ENCODE measurements at regions not wholly inside any gene's neighbourhood (a gene's known extent, or its start where the extent isn't known, plus 50 kb on each side); places are given as distances from the start of the nearest gene placed in this dataset.

DNA sequence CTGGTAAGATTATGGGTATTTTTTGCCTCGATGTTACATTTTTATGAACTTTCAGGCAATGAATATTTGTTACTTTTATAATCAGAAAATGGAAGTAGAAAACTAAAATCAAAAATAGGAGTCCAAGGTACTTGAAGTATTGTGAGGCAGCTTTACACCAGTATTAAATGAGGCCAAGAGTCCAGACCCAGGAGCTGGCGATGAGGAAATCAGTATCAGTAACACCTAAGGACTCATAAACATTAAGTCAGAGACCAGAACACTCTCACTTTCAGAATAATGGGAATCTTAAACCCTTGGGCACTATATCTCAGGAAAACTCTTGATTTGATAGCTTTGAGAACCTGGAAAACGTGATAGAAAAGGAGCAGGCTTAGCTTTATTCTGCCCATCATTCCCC, 208.8 kb downstream of the GXYLT1 start:
- FAIRE-seq (no peak), DNase-seq (ENCODE audit: low spot score) (no peak)

DNA sequence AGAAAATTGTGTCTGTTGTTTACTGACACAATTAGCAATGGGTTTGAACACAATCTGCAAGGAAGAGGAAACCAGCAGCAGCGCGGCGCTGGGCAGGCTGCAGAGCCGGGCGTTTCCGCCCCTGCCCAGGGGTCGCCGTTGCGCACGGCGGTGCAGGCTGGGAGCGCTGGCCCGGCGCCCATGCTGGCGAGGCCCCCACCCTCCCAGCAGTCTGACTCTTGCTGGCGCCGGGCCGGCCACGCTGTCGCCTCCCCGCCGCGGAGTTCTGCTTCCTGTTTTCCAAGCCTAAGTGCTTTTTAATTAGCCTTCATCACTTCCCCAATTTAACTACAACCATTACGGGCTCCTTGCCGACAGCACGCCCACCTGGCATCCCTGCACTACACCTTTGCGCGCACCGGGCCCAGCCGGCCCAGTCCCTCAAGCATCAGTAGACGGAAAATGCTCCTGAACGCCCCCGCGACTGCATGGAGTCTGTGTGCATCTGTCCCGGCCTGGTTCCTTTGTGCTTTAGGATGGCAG, 212.1 kb downstream of the GXYLT1 start:
- peak; percentile 77 for DNase-seq (ENCODE audit: low spot score)
- peak; percentile 20 for FAIRE-seq

DNA sequence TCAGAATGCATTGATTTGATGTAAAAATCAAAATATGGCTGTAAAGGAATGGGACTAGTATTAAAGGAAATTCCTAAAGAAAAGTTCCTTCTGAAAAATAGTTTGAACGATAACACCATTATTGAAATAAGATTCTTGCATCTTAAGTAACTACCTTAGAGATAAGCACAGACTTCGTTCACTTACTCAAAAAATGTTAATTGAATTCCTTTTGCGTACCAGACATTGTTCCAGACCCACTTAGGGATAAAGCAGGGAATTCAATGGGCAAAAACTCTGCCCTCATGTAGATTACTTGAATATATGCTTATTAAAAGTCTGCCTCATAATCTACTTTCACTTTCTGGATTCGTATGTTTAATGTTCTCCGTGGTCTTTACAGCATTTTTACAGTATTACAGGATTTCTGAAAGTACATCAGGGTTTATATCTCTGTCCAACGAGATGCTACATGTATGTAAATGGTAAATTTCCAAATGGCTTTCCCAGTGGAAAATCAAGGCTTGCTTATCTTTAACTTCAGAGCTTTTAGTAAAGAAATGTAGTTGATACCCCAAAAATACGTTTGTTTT, 213.7 kb downstream of the GXYLT1 start:
- FAIRE-seq: no peak
- DNase-seq (ENCODE audit: low spot score): no peak

DNA sequence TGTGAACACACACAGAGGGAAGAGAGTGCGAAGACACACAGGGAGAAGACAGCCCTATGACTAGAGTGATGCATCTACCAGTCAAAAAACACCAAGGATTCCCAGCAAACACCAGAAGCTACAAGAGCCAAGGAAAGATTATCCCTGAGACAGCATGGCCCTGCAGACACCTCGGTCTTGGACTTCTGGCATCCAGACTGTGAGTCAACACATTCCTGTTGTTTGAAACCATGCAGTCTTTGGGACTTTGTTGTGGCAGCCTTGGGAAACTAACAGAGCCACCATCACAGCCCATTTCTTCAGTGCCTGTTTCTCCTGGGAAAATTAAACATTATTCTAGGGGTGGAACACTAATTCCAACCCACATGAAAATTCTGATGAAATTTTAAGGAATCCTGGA, 220.6 kb downstream of the GXYLT1 start:
- no peak for FAIRE-seq

DNA sequence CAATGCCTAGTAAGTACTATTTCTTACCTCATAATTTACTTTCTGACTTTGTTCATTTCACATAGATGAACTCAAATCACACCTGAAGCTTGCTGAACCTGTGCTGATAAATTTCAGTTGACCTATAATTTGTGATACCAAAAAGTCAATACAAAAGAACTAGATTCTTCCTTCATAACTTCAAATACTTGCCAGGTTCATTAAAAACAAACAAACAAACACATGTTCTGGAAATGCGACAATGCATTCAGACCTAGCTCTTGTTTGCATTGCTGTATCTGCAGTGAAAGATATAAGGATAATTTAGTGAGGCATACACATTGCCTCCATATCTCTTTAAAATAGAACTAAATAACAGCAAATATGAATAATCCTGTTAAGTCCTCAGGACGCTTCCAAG, 221.3 kb downstream of the GXYLT1 start:
- no peak for FAIRE-seq

More for the DNA sequence above, 220.6 kb downstream of the GXYLT1 start:
- DNase-seq (ENCODE audit: low spot score): no peak

DNA sequence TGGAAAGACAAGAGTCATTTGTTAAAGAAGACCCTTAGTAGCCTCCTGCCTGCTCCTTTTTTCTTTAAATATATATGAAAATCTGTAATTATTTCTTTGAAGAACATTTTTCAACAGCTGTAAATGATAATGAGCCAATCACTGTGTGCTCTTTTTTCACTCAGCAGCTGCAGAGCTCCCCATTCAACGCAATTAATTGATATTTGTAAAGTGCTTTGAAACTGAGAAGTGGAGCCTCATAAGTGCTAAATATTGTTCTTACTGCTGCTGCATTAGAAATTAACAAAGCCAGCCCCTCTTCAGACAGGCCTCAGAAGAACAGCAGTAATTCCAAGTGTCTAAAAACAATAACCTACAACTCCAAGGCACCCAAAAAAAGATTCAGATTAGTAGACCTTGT, 224.3 kb downstream of the GXYLT1 start:
- DNase-seq (ENCODE audit: low spot score) (no peak), FAIRE-seq (no peak)

More for the DNA sequence above, 221.3 kb downstream of the GXYLT1 start:
- no peak for DNase-seq (ENCODE audit: low spot score)

DNA sequence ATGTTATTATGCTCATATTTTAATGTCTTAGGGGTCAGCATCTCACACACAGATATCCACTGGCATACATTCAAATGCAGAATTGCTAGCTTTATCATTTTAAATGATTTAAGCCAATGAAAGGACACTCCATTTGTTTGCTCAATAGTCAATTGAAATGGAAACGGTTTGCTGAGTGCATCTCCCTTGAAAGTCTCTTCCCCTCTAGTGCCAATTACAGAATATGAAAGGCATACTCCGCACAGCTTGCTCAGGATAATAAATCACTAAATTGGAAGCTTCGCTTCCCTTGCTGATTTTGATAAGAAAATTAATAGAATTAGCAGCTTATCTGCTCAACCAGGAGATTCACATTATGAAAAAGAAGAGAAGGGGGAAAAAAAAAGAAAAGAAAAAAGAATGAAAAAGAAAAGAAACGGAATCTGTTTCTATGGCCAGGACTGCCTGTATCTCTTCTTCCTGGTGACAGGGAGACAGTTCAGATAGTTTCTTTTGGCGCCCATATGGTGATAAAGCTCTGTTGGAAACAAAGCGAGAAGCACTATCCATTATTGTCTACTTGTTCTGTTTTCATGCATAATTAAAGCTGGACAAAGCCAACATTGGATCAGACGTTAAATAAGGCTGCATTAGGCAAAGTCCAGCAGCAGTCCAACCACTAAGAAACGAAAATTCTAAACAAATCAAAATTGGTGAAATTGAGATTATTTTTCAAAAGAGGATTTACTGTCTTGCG, 225.0 kb downstream of the GXYLT1 start:
- FAIRE-seq (no peak), DNase-seq (ENCODE audit: low spot score) (no peak)

DNA sequence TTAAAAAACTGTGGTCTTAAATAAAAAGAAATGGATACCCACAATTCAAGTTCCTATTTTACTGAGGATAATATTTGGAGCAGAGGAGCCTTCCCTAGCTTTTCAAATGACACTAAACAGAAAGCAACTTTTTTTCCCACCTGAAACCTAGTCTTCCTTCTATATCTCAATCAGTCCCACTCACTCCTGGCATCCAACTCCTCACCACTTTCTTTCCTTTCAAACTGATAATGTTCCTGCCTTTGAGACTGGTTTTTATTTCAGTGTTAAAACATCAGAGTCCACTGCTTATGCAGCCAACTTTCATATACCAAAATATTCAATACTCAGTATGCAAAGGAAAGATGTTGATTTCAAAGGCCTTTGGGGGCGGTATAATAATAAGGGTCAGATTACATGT, 225.6 kb downstream of the GXYLT1 start:
- FAIRE-seq: no peak
- DNase-seq (ENCODE audit: low spot score): no peak

DNA sequence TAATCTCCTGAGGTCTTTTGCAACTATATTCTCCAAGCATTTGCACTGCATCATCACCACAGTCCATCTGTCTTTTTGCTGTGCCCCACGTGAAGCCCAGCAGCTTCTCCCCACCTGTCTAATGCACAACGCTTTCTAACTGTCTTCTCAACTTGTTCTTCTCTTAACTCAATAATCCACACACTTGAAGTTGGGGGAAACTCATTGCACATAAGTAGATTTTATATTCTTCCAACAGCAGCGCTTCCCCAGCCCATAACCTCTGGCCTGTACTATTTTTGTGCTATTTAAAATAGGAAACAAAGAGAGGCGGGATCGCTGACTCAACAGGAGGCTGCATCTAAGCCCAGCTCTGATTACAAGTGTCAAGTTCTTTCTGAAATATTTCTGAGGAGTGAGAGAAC, 226.7 kb downstream of the GXYLT1 start:
- no peak for FAIRE-seq
- DNase-seq (ENCODE audit: low spot score): no peak

DNA sequence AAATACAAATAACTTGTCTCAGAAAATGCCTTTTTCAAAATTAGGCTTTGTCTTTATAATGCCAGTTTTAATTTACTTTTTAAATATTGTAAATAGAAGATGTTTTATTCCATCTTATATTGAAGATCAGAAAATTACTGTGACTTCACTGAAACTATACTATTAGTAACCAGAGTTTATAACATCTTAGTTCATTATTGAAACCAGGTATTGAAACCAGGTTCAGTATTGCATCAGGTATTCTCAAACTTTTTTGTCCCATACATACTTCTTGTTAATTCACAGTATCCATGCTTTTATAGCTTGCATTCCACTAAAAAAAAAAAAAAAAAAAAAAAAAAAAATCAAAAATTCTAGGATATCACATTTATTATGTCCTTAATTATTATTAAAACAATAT, 227.5 kb downstream of the GXYLT1 start:
- FAIRE-seq: no peak
- DNase-seq (ENCODE audit: low spot score): no peak

DNA sequence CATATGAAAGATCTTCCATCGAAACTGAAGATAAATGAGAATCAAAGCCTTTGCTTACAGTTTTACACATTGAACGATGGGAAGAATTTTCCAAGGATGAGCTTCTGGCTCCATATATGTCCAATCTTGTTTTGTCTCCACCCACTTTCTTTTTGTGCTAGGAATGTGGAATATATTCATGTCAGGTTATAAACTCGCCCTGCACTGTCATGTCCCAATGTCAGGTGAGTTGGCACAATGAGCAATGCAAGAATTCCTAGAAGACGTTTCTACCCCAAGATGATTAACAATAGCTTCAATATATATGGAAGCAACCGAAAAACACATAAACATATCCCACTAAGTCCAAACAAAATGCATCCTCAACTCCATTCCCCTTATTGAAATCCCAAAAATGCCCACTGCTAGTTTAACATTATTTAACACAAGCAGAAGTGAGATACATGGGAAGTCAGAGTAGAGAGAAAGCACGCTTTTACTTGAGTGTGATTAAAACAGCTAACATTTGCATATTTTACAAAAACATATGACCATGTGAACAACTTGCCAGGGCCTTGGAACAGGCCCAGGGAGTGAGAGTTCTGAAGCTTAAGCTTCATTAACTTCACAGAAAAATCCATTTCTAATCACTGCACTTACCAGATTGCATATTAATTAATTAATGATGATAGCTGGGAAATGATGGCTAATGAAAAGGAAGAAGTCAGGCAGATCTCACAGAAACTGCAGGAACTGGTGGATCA, 233.9 kb downstream of the GXYLT1 start:
- FAIRE-seq: no peak
- DNase-seq (ENCODE audit: low spot score): no peak

DNA sequence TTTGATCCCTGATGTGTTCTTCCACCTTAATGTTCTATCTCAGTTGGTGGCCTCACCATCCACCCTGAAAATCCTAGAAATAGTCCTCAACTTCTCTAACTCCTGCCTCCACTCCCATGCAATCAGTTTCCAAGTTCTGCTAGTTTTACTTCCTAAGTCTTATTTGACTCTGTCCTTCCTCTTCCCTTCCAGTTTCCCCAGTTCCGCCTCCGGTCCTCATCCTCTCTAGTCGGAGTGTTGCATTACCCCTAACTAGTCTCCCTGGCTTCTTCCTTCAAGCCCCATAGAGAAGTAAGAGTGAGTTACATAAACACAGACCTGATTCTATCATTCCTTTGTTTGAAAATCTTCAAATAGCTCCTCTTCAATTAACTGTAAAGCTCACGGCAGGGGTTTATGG, 236.5 kb downstream of the GXYLT1 start:
- FAIRE-seq (no peak), DNase-seq (ENCODE audit: low spot score) (no peak)

DNA sequence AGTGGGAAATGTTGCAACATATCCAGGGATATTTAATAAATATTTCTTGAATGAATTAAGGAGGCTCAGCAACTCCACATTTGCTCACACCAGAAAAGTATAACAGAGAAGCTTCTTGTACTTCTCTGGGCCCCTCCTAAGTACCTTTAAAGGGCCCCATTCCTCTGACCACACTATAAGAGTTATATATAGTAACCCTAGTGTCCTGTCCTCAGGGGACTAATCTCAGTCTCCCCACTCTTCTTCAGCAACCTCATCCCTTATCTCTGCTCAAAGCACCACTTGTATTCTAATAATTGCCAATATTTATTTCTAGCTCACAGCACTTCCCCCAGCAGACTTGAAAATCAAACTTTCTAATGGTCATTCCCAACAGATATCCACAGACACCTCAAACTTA, 237.1 kb downstream of the GXYLT1 start:
- FAIRE-seq (no peak), DNase-seq (ENCODE audit: low spot score) (no peak)

DNA sequence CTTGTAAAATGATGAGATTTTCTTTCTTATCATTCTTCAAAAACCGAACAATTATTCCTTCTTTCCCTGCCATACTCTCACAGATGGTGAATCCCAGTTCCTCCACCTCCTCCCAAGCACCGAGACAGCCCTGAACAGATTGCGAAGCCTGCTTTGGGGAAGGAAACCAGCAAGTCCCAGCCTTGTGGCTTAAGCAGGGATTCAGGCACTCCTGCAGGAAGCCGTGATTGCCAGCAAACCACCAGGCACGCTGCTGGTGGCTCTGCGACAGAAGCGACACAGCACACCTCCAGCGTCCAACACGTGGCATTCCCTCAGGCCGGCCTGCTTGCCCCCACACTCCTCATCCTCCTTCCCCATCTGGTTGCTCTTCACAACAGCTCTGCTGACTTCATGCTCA, 237.7 kb downstream of the GXYLT1 start:
- FAIRE-seq: peak; percentile 61
- DNase-seq (ENCODE audit: low spot score): no peak

DNA sequence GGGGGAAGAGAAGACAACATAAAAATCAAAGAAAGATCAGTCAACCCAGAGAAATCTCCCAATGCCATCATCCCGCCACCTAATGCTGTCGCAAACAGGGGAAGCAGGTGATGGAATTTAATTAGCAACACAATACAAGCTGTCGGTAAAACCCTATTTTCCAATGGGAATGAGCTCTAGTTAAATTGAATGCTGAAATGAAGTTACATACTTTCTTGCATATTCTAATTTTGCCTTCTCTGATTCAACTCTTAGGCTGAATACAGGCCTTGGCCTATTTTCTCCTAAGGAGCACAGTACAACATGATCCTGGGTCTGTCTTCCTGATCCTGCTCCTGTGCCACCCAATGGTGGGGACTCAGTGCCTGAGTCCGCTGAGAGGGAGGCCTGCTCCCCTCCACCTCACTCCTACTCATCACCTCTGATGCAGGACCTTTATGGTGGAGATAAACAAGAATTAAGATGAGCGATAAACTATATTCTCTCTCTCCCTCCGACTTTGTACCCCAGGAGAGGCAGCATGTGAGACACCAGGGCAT, 238.8 kb downstream of the GXYLT1 start:
- no peak for DNase-seq (ENCODE audit: low spot score)
- no peak for FAIRE-seq

DNA sequence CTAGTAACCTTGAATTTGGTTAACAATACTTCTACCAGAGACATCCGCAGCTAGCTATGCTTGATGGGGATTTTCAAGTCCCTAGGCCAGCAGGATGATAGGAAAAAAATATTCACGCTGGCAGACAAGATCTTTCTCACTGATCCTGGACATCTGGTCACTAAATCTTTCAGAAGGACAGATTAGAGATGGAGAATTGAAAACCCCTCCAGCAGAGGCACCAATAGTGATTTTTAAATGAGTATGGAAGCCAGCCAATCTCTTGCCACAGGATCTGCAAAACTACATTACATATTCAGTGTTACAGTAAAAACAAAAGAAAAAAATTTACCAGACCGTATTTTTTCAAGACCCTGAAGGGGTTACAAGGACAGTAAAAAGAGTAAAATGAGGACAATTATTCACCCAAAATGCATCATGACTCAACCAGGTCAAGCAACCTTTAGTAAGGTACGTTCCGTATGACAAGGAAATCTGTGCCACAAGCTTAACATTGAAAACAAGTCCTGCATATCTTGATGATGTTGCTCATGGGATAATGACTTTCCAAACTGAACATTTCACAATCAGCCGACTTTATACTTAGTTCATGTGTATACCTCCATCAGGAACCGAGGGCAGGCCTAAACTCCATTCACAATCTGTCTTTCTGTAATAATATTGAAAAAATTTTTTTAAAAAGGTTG, 239.5 kb downstream of the GXYLT1 start:
- DNase-seq (ENCODE audit: low spot score): no peak

DNA sequence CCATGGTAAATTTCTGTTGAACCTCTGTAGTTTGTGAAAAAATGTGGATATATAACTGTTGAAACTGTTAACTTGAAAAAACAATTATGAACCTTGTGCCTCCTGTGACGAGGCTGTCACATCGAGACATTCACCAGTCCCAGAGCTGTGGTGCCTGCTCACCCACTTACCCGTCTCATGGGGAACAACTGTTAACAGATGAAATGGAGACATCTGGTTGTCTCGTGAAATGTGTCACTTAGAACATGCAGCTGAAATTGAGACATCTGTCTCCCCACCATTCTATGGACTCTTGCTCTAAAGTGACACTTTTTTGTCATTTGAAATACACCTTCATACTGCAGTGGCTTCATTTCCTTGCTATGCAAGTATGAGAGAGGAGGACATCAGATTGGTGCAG, 240.6 kb downstream of the GXYLT1 start:
- DNase-seq (ENCODE audit: low spot score) (no peak), FAIRE-seq (no peak)

More for the DNA sequence above, 239.5 kb downstream of the GXYLT1 start:
- FAIRE-seq: no peak

DNA sequence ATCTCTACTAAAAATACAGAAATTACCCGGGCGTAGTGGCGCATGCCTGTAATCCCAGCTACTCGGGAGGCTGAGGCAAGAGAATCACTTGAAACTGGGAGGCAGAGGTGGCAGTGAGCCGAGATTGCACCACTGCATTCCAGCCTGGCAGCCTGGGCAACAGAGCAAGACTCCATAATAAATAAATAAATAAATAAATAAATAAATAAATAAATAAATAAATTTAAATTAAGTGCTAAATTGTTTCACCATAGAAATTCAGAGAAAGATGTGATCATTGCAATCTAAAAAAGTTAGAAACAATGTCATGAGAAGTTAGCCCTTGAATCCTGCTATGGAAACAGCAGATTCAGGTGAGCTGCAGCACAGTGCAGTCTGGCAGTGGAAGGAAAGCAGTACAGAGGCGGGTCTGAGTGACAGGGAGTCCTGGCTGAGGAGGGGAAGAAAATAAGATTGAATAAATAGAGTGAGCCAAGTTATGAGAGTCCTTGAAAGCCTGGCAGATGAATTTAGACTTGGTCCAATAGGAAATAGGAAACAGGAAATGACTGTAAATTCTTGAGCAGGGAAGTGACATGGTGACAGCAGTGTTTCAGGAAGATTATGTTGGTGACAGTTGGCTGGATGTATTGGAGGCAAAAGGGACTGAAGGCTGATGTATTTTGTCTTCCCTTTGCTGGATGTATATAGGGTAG, 241.5 kb downstream of the GXYLT1 start:
- FAIRE-seq (no peak), DNase-seq (ENCODE audit: low spot score) (no peak)

DNA sequence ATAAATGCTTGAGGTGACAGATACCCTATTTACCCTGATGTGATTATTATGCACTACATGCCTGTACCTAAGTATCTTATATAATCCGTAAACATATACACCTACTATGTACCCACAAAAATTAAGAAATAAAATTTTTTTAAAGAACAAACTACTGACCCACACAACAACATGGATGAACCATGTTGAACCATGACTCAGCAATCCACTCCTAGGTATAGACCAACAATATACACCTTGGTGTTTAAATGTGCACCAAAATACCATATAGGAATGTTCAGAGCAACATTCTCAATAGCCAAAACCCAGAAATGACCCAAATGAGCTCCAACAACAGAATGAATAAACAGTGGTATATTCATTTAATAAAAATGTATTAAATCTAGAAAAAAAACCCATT, 245.1 kb downstream of the GXYLT1 start:
- no peak for FAIRE-seq

DNA sequence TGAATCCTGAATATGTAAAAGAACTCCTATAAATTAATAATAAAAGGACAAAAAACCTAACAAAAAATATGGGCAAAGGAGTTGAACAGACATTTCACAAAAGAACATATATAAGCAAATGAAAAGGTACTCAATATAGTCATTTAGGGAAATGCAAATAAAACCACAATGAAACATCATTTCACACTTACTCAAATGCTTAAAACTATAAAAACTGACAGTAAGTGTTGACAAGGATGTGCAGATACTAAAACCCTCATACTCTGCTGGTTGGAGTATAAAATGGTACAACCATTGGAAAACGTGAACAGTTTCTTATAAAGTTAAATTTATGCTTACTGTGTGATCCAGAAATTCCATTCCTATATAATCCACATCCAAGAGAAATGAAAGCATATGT, 247.1 kb downstream of the GXYLT1 start:
- DNase-seq (ENCODE audit: low spot score) (no peak), FAIRE-seq (no peak)

More for the DNA sequence above, 245.1 kb downstream of the GXYLT1 start:
- DNase-seq (ENCODE audit: low spot score): no peak

DNA sequence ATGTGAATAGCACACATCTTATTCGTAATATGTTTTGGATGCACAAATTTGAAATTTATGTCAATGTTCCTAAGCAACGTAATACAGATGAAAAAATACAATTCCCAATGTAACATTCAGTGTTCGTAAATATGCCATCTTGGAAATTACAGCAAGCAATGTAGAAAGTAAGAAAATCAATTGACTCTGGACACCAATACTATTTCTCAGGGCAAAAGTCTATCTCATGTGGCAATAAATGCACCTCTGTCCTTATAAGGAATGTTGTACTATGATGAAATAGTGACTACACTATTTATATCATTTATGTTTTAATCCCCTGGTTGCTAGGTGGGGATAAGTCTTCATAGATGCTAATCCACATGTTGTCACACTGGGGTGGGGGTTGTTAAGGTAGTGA, 251.2 kb downstream of the GXYLT1 start:
- DNase-seq (ENCODE audit: low spot score) (no peak), FAIRE-seq (no peak)

Measured in urothelium cell line (cell line).